OCI-LY3 (cell line): ENCODE measurements at regions not wholly inside any gene's neighbourhood (a gene's known extent, or its start where the extent isn't known, plus 50 kb on each side); places are given as distances from the start of the nearest gene placed in this dataset.

Experiments used
- CTCF ChIP-seq: fragments of 200-600, 300-600 bp; sonication (generic); IDR thresholded peaks from 2 replicates; pipeline ENCODE4 v1.5.1; 2014; ENCODE audit warnings: antibody characterized with exemption, low read length, low read depth
- EZH2phosphoT487 ChIP-seq: fragments of 200-600 bp; shearing (Covaris generic); IDR thresholded peaks from 2 replicates; pipeline ENCODE4 v1.6.1; 2018; ENCODE audit warnings: antibody characterized with exemption, mixed run types, low read depth

GRCh38 chr5:155983954-155984353, 343.0 kb upstream of the SGCD start:
- no peak for TF ChIP-seq CTCF
- no peak for TF ChIP-seq EZH2phosphoT487
